C4-2B (cell line): ENCODE measurements at regions not wholly inside any gene's neighbourhood (a gene's known extent, or its start where the extent isn't known, plus 50 kb on each side); places are given as distances from the start of the nearest gene placed in this dataset.

Experiments used
- H3K27ac ChIP-seq: fragments of 450-650 bp; 2 replicates; pipeline ENCODE4 v1.5.1; 2017
- ZFX ChIP-seq: fragments of 450-650 bp; IDR thresholded peaks from 2 replicates; pipeline ENCODE4 v1.6.1; 2017
- TF ChIP-seq, protein P1 (sequence below): fragments of 450-650 bp; conservative IDR thresholded peaks from 2 replicates; pipeline ENCODE4 v1.5.1; 2017; ENCODE audit warnings: mild to moderate bottlenecking

DNA sequence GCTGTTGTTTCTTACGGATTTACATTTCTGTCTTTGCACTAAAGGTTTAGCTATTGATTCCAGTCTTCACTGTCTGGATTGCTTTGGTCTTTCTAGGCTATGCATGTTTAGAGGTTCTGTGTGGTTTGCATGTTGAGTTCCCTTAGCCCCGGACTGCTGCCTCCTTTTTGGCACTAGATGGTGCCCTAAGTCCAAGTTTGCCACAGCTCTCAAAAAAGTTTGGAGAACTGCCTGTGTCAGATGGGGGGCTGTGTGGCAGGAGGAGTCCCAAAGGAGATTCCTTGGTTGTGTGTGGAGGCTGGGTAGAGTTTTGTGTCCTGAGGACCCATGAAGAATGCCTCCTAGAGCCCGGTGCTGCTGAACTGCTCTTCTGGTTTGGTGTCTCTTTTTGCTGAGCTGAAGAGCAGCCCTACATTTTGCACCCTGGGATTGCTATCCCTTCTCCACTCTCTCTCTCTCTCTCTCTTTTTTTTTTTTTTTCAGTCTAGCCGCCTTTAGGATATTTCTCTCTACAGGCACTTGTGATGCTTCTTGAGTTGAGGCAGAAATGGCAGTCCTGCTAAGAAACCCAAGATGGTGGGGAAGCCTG is 74.4 kb downstream of the PTGS2 start:
- TF ChIP-seq, protein P1, sequence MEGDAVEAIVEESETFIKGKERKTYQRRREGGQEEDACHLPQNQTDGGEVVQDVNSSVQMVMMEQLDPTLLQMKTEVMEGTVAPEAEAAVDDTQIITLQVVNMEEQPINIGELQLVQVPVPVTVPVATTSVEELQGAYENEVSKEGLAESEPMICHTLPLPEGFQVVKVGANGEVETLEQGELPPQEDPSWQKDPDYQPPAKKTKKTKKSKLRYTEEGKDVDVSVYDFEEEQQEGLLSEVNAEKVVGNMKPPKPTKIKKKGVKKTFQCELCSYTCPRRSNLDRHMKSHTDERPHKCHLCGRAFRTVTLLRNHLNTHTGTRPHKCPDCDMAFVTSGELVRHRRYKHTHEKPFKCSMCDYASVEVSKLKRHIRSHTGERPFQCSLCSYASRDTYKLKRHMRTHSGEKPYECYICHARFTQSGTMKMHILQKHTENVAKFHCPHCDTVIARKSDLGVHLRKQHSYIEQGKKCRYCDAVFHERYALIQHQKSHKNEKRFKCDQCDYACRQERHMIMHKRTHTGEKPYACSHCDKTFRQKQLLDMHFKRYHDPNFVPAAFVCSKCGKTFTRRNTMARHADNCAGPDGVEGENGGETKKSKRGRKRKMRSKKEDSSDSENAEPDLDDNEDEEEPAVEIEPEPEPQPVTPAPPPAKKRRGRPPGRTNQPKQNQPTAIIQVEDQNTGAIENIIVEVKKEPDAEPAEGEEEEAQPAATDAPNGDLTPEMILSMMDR, result peak; percentile 79
- TF ChIP-seq ZFX, result no peak
- H3K27ac ChIP-seq, result no peak overlapping the region

DNA sequence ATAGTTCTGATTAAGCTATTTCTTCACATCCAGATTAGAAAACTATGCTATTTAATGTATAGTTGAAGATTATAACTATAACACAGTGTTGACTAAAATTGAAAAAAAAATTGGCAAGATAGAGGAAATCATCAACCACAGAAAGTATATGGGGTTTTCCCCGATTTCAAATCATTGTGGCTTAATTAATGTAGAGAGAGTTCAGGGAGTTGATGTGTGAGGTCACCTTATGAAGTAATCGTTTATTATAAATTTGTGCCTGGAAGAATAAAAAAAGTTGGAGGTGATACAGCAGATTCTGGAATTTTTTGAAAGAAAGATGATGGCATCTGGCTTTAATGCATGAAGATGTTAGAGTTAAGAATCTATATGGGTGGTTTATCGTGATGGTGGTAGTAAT is 84.3 kb downstream of the PTGS2 start:
- no peak overlapping the region for H3K27ac ChIP-seq

DNA sequence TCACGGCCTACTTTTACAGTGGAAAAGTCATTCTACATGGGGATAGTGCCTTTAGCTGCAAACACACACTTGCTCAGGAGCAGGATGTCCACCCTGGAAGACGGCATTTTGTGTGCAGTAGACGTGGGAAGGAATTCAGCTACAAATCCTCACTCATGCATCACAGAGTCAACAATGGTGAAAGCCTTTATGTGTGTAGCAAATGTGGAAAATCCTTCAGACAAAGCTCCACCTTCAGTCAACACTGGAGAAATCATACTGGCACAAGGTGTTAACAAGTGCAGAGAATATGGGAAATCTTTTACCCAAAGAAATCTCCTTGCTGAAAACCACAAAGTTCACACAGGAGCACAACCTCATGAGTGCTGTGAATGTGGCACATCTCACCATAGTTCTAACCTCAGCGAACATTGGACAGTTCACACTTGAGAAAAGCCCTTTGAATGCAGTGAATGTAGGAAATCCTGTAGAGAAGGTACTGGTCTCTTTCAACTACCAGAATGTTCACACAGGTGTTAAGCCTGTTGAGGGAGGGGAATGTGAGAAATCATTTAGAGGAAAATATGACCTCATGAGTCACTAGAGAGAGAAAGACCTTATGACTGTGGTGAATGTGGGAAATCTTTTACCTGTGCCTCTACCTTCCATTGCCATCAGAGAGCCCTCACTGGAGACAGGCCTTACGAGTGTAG is 101.8 kb downstream of the PTGS2 start:
- TF ChIP-seq, protein P1, result no peak
- TF ChIP-seq ZFX, result no peak
- H3K27ac ChIP-seq, result peak overlapping the region; percentile 68; the same call in 1 of the 2 replicates

More for the DNA sequence above, 84.3 kb downstream of the PTGS2 start:
- TF ChIP-seq, protein P1, result no peak

DNA sequence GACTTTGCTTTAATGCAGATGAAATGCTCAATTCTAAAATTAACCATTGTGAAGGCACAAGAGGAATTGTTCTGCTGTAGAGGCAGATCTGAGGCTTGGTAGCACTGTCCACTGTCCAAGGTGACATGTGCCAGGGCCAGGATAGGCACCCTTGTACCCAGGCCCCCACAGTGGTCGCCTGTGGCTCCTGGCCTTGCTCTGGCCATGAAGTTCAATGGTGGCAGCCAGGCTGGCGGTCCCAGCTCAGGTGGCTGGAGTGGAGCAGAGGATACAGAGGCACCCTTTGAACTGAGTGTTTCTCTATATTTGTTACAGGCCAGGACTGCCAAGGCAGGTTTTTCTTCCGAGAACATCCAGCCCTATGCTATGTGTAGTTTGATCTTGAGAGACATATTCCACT is 102.6 kb downstream of the PTGS2 start:
- TF ChIP-seq, protein P1, result no peak
- no peak for TF ChIP-seq ZFX
- peak overlapping the region; percentile 68 for H3K27ac ChIP-seq

DNA sequence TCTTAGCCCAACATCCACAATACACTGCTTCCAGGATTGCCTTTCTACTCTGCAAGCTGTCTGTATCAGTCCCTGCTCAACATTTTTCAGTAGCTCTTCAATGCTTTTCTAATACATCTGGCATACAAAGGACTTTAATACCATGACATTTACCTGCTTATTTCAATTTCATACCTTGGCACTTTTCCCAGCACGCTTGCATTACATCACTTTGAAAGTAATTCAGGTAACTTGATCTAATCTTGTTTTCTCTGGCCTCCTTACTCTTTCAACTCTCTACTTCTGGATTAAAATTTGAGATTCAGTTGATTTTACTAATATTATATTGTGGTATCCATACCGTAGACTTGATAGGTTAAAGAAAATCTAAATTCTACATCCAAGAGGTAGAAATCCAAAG is 103.0 kb downstream of the PTGS2 start:
- no peak for TF ChIP-seq ZFX
- TF ChIP-seq, protein P1, result no peak
- H3K27ac ChIP-seq, result peak overlapping the region; percentile 68

DNA sequence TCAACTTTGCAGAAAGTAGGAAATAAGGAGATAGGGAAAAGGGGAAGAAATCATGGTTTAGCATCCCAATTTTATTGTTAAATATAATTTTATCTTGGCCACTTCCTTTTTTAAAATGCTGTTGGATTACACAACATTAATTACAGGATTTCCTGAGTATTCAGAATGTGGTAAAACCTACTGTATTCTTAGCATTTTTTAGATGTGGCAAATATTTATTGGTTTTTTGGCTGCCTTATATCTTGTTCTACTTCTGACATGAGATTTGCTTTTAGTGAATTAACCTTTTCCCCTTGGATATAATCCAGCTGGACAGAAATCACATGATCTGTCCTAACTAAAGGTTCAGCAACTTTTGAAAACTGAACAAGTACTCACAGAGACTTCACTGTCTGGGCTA is 104.9 kb downstream of the PTGS2 start:
- H3K27ac ChIP-seq, result no peak overlapping the region
- TF ChIP-seq, protein P1, result no peak
- no peak for TF ChIP-seq ZFX

DNA sequence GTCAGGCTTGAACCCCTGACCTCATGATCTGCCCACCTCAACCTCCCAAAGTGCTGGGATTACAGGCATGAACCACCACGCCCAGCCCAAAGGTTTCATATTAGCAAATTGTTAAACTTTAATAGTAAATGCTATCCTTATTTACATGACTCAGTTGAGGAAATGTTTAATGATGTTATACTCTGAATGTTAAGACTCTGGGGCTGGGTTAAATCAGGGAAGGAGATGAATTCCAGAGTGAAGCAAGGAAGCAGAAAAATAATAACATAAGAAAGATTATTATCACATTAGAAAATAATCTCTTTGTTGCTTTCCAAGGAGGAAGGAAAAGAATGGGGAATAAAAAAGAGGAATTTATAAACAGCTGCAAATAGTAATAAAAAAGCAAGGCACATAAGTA is 105.3 kb downstream of the PTGS2 start:
- TF ChIP-seq, protein P1, result no peak
- no peak for TF ChIP-seq ZFX
- H3K27ac ChIP-seq, result no peak overlapping the region
